Frontal cortex (tissue), 3 donors: ENCODE measurements at regions not wholly inside any gene's neighbourhood (a gene's known extent, or its start where the extent isn't known, plus 50 kb on each side); places are given as distances from the start of the nearest gene placed in this dataset.

Experiments used
- DNase-seq, 2 donors: peaks; one replicate each; pipeline ENCODE4 v3.0.0; 2012; ENCODE audit warnings: low spot score in 2 of 2
- FAIRE-seq: peaks from 2 replicates; lab custom pipeline; 2012; peaks lifted over from hg19 to GRCh38; lab: Jason Lieb, UNC
- donor health status: control.
- donor health status: control.
- donor health status: control.

- FAIRE-seq (no peak), DNase-seq (no peak)
Observed at GRCh38 chr22:48944433-48944750, 883.3 kb downstream of the BRD1 start.

GRCh38 chr22:48943567-48944432 lies 883.9 kb downstream of the BRD1 start:
- FAIRE-seq, result no peak

GRCh38 chr22:48942698-48943566 lies 884.7 kb downstream of the BRD1 start:
- no peak for DNase-seq
- FAIRE-seq, result no peak

More at GRCh38 chr22:48943567-48944432, 883.9 kb downstream of the BRD1 start:
- peak; percentile 57 to 65 for DNase-seq

DNA sequence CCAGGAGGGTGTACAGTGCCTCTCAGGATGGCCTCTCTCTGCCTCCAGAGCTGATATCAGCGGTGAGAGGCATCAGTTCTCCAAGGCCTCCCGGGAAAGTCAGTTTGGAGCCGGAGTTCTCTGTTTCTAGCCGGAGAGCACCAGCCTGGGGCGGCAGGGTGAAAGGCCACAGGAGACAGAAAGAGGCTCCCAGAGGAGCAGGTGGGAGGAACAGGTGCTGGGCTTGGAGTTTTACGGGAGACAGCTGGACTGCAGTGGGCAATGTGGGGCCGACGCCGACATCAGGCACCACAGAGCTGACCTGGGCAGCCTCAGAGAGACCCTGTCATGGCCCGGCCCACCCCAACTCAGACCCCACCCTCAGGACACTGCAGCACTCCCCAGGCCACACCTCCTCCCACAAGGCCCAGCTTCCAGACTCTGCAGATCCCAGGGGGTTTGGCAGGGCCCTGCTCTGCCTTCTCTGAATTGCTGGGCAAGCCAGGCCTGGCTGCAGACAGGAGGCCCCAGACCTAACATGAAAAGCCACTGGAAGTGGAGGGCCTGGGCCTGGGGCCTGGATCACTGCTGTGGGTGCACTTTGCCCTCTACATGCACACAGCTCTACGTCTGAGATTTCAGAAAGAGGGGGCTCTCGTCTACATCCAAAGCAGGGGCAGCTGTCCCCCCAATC lies 885.6 kb downstream of the BRD1 start:
- FAIRE-seq (no peak), DNase-seq (no peak)

- no peak for FAIRE-seq
- DNase-seq, result no peak
Observed at GRCh38 chr22:48941033-48941902, 886.4 kb downstream of the BRD1 start.

GRCh38 chr22:48940266-48941032 lies 887.2 kb downstream of the BRD1 start:
- DNase-seq (no peak), FAIRE-seq (no peak)

- no peak for DNase-seq
- FAIRE-seq, result no peak
Observed at GRCh38 chr22:48939441-48940265, 888.0 kb downstream of the BRD1 start.

GRCh38 chr22:48938741-48939140 lies 888.9 kb downstream of the BRD1 start:
- no peak for DNase-seq
- FAIRE-seq, result no peak

- DNase-seq (no peak), FAIRE-seq (no peak)
Observed at GRCh38 chr22:48937032-48937639, 890.5 kb downstream of the BRD1 start.

DNA sequence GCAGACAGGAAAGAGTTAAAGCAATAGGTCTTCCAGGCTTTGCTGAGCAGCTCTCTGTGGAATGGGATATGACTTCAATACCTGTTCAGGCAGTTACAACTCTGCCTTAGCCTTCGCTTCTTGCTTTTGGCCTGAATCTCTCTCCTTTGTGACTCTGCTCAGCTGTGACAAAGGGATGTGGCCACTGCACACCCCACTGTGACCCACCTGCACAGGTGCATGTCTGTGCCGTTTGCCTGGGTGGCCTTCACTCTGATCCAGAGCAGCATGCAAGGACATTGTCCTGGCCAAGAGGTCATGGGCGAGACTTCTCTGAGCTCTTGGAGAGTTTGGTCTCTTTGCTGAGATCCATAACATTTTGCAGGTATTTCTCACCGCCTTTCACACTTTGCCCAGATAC lies 891.3 kb downstream of the BRD1 start:
- DNase-seq (no peak), FAIRE-seq (no peak)

DNA sequence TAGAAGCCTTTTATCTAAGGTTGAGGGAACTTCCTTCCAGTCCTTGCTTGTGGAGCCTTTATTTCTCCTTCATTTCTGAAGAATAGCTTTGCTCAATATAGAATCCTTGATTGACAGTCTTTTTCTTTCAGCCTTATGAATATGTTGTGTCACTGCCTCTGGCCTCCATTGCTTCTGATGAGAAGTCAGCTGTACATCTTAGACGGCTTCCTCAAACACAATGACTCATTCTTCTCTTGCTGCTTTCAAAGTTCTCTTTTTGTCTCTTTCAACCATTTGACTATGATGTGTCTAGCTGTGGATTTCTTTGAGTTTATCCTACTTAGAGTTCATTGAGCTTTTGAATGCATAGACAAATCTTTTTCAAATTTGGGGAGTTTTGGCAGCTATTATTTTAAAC lies 893.2 kb downstream of the BRD1 start:
- DNase-seq (no peak), FAIRE-seq (no peak)

GRCh38 chr22:48931452-48931851 lies 896.2 kb downstream of the BRD1 start:
- FAIRE-seq (no peak), DNase-seq (no peak)

DNA sequence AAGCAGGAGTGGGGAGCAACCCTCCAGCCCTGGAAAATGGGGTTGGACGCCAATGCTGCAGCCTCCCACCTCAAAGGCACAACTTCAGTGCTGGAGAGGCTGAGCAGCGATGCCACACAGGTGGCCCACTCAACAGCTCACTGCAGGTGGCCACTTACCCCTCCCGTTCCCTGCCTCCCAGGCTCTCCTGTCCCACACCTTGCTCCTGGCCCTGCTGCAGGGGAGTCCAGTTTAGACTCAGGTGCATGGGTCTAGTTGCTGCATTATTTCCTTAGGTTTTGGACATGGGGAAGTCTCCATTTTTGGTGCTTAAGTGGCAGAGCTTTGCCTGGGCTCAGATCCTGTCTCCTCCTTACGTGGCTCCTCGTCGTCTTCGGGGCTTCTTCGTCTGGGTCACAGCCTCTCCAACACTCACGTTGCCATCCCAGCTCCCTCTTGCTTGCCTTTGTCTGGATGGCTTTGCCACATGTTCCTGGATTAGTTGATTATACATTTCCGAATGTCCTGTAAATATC lies 898.3 kb downstream of the BRD1 start:
- no peak for DNase-seq
- no peak for FAIRE-seq

GRCh38 chr22:48927591-48927990 lies 900.1 kb downstream of the BRD1 start:
- no peak for DNase-seq
- no peak for FAIRE-seq

DNA sequence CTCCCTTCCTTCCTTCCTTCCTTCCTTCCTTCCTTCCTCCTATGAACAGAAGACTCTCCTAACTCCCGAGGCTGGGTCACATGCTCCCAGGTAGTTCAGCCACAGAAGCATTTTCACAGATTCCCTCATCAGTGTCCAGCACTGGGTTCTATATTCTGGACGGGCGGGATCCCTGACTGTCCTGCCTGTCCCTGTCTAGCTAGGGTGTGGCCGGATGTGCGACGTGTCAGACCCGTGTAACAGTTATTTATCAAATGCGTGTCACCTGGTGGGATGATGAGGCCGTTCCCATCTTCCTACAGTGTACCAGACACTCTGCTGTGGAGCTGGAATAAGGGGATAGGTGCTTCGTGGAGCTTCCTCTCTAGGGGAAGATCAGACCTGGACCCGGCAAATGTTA lies 901.0 kb downstream of the BRD1 start:
- no peak for FAIRE-seq

DNA sequence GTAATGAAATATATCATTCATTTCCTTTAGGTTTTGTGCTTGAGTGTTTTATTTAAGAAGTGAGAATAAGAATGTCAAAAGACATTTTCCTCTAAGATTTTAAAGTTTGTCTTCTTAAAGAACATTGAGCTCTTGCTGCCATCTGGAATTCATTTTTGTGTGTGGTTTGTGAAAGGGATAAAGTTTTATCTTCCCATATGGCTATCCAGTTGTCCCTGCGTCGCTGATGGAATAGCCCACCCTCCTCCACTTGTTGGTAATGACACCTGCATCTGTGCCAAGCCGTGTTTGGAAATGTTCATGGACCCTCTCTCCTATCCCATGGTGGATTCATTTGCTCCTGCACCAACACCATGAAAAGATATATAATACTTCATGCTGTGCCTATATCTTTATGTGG lies 901.5 kb downstream of the BRD1 start:
- DNase-seq (no peak), FAIRE-seq (no peak)

More for the DNA sequence above, 901.0 kb downstream of the BRD1 start:
- no peak for DNase-seq

- FAIRE-seq (no peak), DNase-seq (no peak)
Observed at GRCh38 chr22:48925450-48925849, 902.2 kb downstream of the BRD1 start.
